Mesendoderm (in vitro differentiated cells): ENCODE measurements at regions not wholly inside any gene's neighbourhood (a gene's known extent, or its start where the extent isn't known, plus 50 kb on each side); places are given as distances from the start of the nearest gene placed in this dataset.

Experiments
- DNase-seq: peaks from one replicate; pipeline ENCODE4 v3.0.0; 2013
- H2AK5ac ChIP-seq: 2 replicates; pipeline ENCODE4 v1.6.1; 2013; ENCODE audit warnings: low read length, inconsistent platforms
- H2BK120ac ChIP-seq: 2 replicates; pipeline ENCODE4 v1.6.1; 2013; ENCODE audit warnings: low read depth, mild to moderate bottlenecking, low read length, moderate library complexity, mixed read lengths
- H2BK15ac ChIP-seq: replicated peaks from 2 replicates; pipeline ENCODE4 v1.6.1; 2013; ENCODE audit warnings: low read depth, mild to moderate bottlenecking, moderate library complexity
- H2BK5ac ChIP-seq: 2 replicates; pipeline ENCODE4 v1.6.1; 2013; ENCODE audit warnings: low read length, inconsistent platforms
- H3K18ac ChIP-seq: 2 replicates; pipeline ENCODE4 v1.6.1; 2013; ENCODE audit warnings: mild to moderate bottlenecking, low read length, mixed read lengths
- H3K23ac ChIP-seq: one replicate; pipeline ENCODE4 v1.6.1; 2013; ENCODE audit warnings: low read length
- H3K27ac ChIP-seq: 2 replicates; pipeline ENCODE4 v1.5.1; 2013; ENCODE audit warnings: low read depth, mild to moderate bottlenecking, inconsistent platforms, low read length, moderate library complexity
- H3K27me3 ChIP-seq: 2 replicates; pipeline ENCODE4 v1.6.1; 2013; ENCODE audit warnings: low read length, control low read depth, mild to moderate bottlenecking, inconsistent platforms; ENCODE audit not compliant: insufficient read depth, poor library complexity
- H3K36me3 ChIP-seq: 2 replicates; pipeline ENCODE4 v1.6.1; 2013; ENCODE audit warnings: low read length, inconsistent platforms; ENCODE audit not compliant: control insufficient read depth, insufficient read depth
- H3K4ac ChIP-seq: one replicate; pipeline ENCODE4 v1.6.1; 2013; ENCODE audit warnings: low read depth, mild to moderate bottlenecking, low read length, moderate library complexity
- H3K4me1 ChIP-seq: 2 replicates; pipeline ENCODE4 v1.6.1; 2013; ENCODE audit warnings: low read depth, low read length, inconsistent platforms; ENCODE audit not compliant: control insufficient read depth
- H3K4me2 ChIP-seq: 2 replicates; pipeline ENCODE4 v1.6.1; 2013; ENCODE audit warnings: low read length
- H3K4me3 ChIP-seq: 2 replicates; pipeline ENCODE4 v1.5.1; 2013; ENCODE audit warnings: mild to moderate bottlenecking, low read length
- H3K56ac ChIP-seq: one replicate; pipeline ENCODE4 v1.6.1; 2013; ENCODE audit warnings: low read length
- H3K79me1 ChIP-seq: 2 replicates; pipeline ENCODE4 v1.6.1; 2013; ENCODE audit warnings: low read length, inconsistent platforms
- H3K79me2 ChIP-seq: 2 replicates; pipeline ENCODE4 v1.6.1; 2013; ENCODE audit warnings: mild to moderate bottlenecking, low read length; ENCODE audit not compliant: control insufficient read depth, insufficient read depth
- H3K9ac ChIP-seq: 2 replicates; pipeline ENCODE4 v1.6.1; 2013; ENCODE audit warnings: low read length, inconsistent platforms
- H4K5ac ChIP-seq: one replicate; pipeline ENCODE4 v1.6.1; 2013; ENCODE audit warnings: low read length
- H4K8ac ChIP-seq: one replicate; pipeline ENCODE4 v1.6.1; 2013; ENCODE audit warnings: low read depth, mild to moderate bottlenecking, control low read depth, low read length, moderate library complexity
- WGBS: extraction: QIAGEN DNeasy Blood & Tissue Kit; methylation state at CpG from one replicate; pipeline ENCODE4 v1.1.7; 2013; ENCODE audit warnings: low lambda C conversion rate, missing lambda C conversion rate; ENCODE audit not compliant: insufficient coverage; ENCODE audit errors: extremely low coverage; 5-methylcytosine and 5-hydroxymethylcytosine counted together

DNA sequence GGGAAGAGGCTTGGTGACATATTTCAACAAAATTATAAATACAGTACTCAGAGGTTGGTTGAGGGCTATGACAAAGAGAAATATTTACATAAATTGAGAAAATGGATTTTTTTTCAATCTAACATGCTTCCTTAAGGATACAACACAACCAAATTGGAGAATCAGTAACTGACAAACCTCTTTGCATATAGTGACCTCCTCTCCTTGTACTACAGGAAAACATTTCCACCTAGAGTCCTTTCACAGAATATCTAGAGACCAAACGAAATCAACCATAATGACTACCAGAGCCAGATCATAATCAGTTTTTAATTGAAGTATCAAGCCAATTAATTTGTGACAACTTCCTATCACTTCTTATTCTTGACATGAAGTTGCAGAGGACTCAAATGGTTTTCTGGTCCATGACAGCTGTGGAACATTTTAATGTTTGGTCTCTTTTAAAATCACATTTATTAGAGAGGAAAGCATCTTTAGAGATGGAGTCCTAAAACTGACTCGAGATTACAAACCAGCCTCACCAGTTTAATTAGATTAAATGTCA lies 1636.5 kb upstream of the C9orf72 start:
- Histone ChIP-seq H3K9ac (no peak overlapping the region), H3K36me3 (no peaks in the 10 kb centered on the region), H3K4me3 (no peak overlapping the region), H3K18ac (no peak overlapping the region), H3K4ac (no peak overlapping the region), H3K56ac (no peak overlapping the region), H3K79me1 (no peaks in the 10 kb centered on the region), H2BK15ac (no peak overlapping the region), H3K79me2 (no peaks in the 10 kb centered on the region), H2AK5ac (no peak overlapping the region), H3K27ac (no peak overlapping the region), H3K27me3 (peaks cover 4% of the 10 kb centered on the region), H4K5ac (no peak overlapping the region), H3K23ac (no peak overlapping the region), H4K8ac (no peak overlapping the region), H2BK5ac (no peak overlapping the region), H3K4me2 (no peak overlapping the region), H2BK120ac (no peak overlapping the region), H3K4me1 (no peaks in the 10 kb centered on the region)
- no peak for DNase-seq
- WGBS: no CpG with 5 or more reads among the region's 2 CpGs

DNA sequence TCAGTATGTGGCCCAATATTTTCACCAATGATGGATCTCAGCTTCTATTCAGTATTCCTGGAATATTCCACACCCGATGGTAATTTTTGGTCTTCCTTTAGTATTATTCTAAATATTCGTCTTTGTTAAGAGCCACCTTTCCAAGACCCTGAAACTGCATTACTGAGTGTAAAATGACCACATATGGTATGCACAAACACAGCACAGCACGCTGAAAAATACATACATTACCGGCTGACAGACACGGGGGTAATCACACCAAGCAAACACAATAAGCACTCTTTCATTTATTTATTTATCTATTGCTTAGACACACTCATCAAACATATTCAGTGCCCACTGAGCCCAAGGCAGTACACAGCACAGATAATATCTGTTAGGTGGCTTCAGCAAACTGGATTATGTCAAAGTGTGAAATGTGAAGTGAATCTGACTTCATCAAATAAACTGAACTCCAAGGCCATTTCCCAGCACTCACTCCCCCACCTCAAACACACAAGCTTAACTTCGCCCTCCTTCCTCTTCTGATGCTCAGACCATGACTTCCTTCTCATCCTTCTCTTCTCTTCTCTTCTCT lies 1637.8 kb upstream of the C9orf72 start:
- Histone ChIP-seq H3K18ac (no peak overlapping the region), H3K79me1 (no peaks in the 10 kb centered on the region), H3K27ac (no peak overlapping the region), H2BK120ac (no peak overlapping the region), H3K36me3 (no peaks in the 10 kb centered on the region), H3K56ac (no peak overlapping the region), H3K9ac (no peak overlapping the region), H2BK5ac (no peak overlapping the region), H3K4me3 (no peak overlapping the region), H2AK5ac (no peak overlapping the region), H4K8ac (no peak overlapping the region), H3K27me3 (peaks cover 8% of the 10 kb centered on the region), H3K4ac (no peak overlapping the region), H3K4me2 (peak overlapping the region; percentile 60), H3K4me1 (peaks cover 3% of the 10 kb centered on the region), H4K5ac (no peak overlapping the region), H3K23ac (no peak overlapping the region), H3K79me2 (no peaks in the 10 kb centered on the region), H2BK15ac (no peak overlapping the region)
- WGBS: no CpG with 5 or more reads among the region's 6 CpGs
- DNase-seq: no peak

DNA sequence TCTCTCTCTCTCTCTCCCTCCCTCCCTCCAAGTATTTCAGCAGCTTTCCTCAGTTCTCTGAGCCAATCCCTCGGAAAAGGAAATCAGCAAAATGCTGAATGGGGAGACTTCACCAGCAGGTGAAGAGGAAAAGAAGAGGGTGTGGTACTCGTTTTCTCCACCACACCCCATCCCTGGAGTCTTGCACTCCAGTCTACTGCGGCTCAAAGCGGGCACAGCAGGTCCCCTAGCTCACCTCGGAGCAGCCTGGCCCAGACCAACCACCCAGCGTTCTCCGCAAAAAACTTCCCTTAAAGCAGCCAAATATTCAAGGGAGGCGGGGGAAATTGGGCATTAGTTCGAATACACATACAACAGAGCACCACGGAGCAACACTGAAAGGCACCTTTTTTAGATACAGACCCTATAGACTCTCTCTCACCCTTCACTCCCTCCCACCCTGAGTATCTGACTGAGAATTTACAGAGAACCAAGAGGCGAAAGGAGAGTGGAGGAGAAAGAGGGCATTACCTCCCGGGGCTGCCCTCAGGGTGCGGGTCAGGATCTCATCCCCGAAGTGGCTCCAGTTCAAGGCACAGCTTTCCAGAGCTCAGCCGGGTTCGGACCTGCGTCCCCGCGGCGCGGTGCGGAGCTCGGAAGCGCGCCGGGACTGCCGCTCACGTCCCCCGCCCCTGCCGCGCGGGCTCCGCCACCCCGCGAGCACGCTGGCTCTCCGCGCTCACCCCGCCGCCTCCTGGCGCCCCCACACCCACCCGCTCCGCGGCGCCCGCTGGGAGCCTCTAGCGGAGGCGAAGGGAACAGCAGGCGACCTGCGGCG lies 1638.5 kb upstream of the C9orf72 start:
- Histone ChIP-seq H3K36me3 (no peaks in the 10 kb centered on the region), H4K5ac (no peak overlapping the region), H3K79me2 (no peaks in the 10 kb centered on the region), H3K27ac (no peak overlapping the region), H2BK5ac (no peak overlapping the region), H3K4me3 (peak overlapping the region; percentile 39), H3K23ac (no peak overlapping the region), H2AK5ac (no peak overlapping the region), H3K27me3 (peaks cover 8% of the 10 kb centered on the region), H3K79me1 (no peaks in the 10 kb centered on the region), H3K4ac (no peak overlapping the region), H3K9ac (peak overlapping the region; percentile 9), H3K56ac (peak overlapping the region; percentile 68), H4K8ac (no peak overlapping the region), H3K4me2 (peak overlapping the region; percentile 60), H2BK120ac (no peak overlapping the region), H3K4me1 (peaks cover 3% of the 10 kb centered on the region), H3K18ac (peak overlapping the region; percentile 69), H2BK15ac (no peak overlapping the region)
- DNase-seq: peak; percentile 60
- no CpG with 5 or more reads among the region's 51 CpGs for WGBS

DNA sequence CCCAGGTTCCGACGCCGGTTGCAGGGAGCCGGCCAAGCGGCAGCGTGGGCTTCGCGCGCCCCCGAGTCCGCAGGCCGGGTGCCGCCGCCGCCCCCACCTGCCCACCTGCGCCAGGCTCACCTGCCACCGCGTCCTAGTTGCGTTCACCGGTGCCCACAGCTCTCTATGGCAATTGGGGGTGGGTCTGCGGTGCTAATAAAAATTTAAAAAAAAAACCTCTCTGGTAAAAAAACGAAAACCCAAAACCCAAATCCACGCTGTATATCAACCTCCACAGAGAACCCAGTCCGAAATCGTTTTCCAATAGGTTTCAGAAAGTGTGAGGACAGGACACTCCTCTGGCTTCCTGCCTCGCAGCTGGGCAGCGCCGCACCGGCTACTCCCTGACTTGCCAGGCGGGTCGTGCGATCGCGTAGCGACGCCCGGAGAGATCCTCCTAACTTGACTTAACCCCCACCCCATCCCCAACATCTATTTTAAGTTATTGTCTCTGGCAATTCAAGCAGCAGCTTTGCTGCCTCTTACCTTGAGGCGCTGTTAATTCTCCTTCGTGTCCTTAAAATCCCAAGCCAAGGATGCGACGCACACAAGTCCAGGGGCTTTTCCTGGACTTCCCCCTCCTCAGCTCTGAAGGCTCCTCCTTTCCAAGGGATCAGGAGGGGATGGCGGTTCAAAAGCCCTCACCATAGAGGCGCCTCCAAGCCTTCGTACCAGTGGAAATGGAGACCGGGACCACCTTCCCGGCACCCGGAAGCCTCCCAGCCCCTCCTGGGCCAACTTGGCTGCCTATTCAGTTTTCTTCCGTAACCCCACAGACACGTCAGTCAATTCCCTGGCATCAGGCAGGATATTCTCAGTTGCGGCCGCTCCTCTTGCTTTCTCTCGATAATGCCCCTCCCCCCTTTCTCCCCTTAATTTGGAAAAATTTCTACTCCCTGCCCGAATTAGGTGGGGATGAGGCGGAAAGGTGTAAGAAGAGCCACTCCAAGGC lies 1639.4 kb upstream of the C9orf72 start:
- Histone ChIP-seq H3K79me1 (no peaks in the 10 kb centered on the region), H4K5ac (no peak overlapping the region), H3K27ac (no peak overlapping the region), H3K4ac (no peak overlapping the region), H3K56ac (peak overlapping the region; percentile 81), H4K8ac (no peak overlapping the region), H2BK5ac (no peak overlapping the region), H3K27me3 (peaks cover 8% of the 10 kb centered on the region), H3K23ac (no peak overlapping the region), H3K18ac (peak overlapping the region; percentile 69), H2AK5ac (no peak overlapping the region), H3K4me1 (peaks cover 3% of the 10 kb centered on the region), H3K9ac (peak overlapping the region; percentile 20), H3K4me3 (peak overlapping the region; percentile 25), H2BK120ac (no peak overlapping the region), H3K79me2 (no peaks in the 10 kb centered on the region), H3K36me3 (no peaks in the 10 kb centered on the region), H2BK15ac (no peak overlapping the region), H3K4me2 (peak overlapping the region; percentile 62)
- DNase-seq: peak; percentile 43
- no CpG with 5 or more reads among the region's 54 CpGs for WGBS

- no peak within 1 kb of the TSS for H3K23ac ChIP-seq
- no peak within 1 kb of the TSS for H2BK15ac ChIP-seq
- H3K4me1 ChIP-seq: peaks cover 3% of the 10 kb centered on the region
- H3K79me2 ChIP-seq: no peaks in the 10 kb centered on the region
- peak; percentile 77 for DNase-seq
- H3K18ac ChIP-seq: peak within 1 kb of the TSS; percentile 69
- H3K79me1 ChIP-seq: no peaks in the 10 kb centered on the region
- H3K4me2 ChIP-seq: peak within 1 kb of the TSS; percentile 62
- H3K56ac ChIP-seq: peak within 1 kb of the TSS; percentile 81
- H2BK5ac ChIP-seq: no peak within 1 kb of the TSS
- H4K8ac ChIP-seq: no peak within 1 kb of the TSS
- no peak within 1 kb of the TSS for H2AK5ac ChIP-seq
- no peak within 1 kb of the TSS for H3K4ac ChIP-seq
- WGBS: no CpG with 5 or more reads among the region's 57 CpGs
- no peak within 1 kb of the TSS for H4K5ac ChIP-seq
- H3K27me3 ChIP-seq: peaks cover 8% of the 10 kb centered on the region
- H3K9ac ChIP-seq: peak within 1 kb of the TSS; percentile 15
- H3K27ac ChIP-seq: no peak within 1 kb of the TSS
- H3K36me3 ChIP-seq: no peaks in the 10 kb centered on the region
- H3K4me3 ChIP-seq: peak within 1 kb of the TSS; percentile 25
- H2BK120ac ChIP-seq: no peak within 1 kb of the TSS
These were observed 1640.3 kb upstream of the C9orf72 start, which contains the start of gene LINGO2 for GRCh38 chr9:29213417-29214153. TSS of gene LINGO2 (minus strand) at chr9:29213601.
